ENCODE measurements at regions not wholly inside any gene's neighbourhood (a gene's known extent, or its start where the extent isn't known, plus 50 kb on each side); places are given as distances from the start of the nearest gene placed in this dataset.

GRCh38 chr4:129708784-129709183 is 612.8 kb downstream of the C4orf33 start:
- no peaks in the 10 kb centered on the region for H3K27me3 ChIP-seq (replicated peaks; ENCODE audit: insufficient read depth)
- no peak overlapping the region for H3K4me3 ChIP-seq
- no peaks in the 10 kb centered on the region for H3K4me1 ChIP-seq (ENCODE audit: insufficient read depth)
- DNase-seq: no peak
- H3F3A ChIP-seq (ENCODE audit: insufficient read depth): no peaks in the 10 kb centered on the region
- no peaks in the 10 kb centered on the region for H3K9me3 ChIP-seq (ENCODE audit: low read depth)
- H3K9ac ChIP-seq: no peak overlapping the region
- no peak overlapping the region for H2AFZ ChIP-seq
- H3K79me2 ChIP-seq (ENCODE audit: insufficient read depth): no peaks in the 10 kb centered on the region
- H4K20me1 ChIP-seq (ENCODE audit: insufficient read depth): no peaks in the 10 kb centered on the region
- no peak overlapping the region for H3K27ac ChIP-seq
- H3K4me2 ChIP-seq (ENCODE audit: unreplicated experiment): no peak overlapping the region
- TF ChIP-seq EZH2phosphoT487 (IDR thresholded peaks at IDR 0.05; ENCODE audit: insufficient read depth, low read depth) (no peak), EZH2 (IDR thresholded peaks at IDR 0.05; ENCODE audit: insufficient read depth, poor library complexity, severe bottlenecking) (no peak)
- H3K36me3 ChIP-seq (ENCODE audit: low read depth): no peaks in the 10 kb centered on the region
- no peaks in the 10 kb centered on the region for H3K9me2 ChIP-seq (ENCODE audit: insufficient read depth)
- in situ Hi-C loops (cut with MboI): no loop called here
- WGBS, 2 experiments (ENCODE audit: low coverage in 1 of 2, low lambda C conversion rate in 2 of 2, missing lambda C conversion rate in 2 of 2): 47 to 59% methylated on average over 4 of the region's 4 CpGs

GRCh38 chr4:129738175-129738574 is 642.2 kb downstream of the C4orf33 start:
- H3K79me2 ChIP-seq (ENCODE audit: insufficient read depth): no peaks in the 10 kb centered on the region
- 7% methylated on average over 1 of the region's 1 CpG for WGBS, 2 experiments (ENCODE audit: low coverage in 1 of 2, low lambda C conversion rate in 2 of 2, missing lambda C conversion rate in 2 of 2)
- no peak overlapping the region for H3K27ac ChIP-seq
- H3K4me3 ChIP-seq: no peak overlapping the region
- no peaks in the 10 kb centered on the region for H4K20me1 ChIP-seq (ENCODE audit: insufficient read depth)
- in situ Hi-C loops (cut with MboI): no loop called here
- no peaks in the 10 kb centered on the region for H3K4me1 ChIP-seq (ENCODE audit: insufficient read depth)
- H3K4me2 ChIP-seq (ENCODE audit: unreplicated experiment): no peak overlapping the region
- no peaks in the 10 kb centered on the region for H3K9me3 ChIP-seq (ENCODE audit: low read depth)
- no peaks in the 10 kb centered on the region for H3K27me3 ChIP-seq (replicated peaks; ENCODE audit: insufficient read depth)
- no peak for TF ChIP-seq EZH2phosphoT487 (IDR thresholded peaks at IDR 0.05; ENCODE audit: insufficient read depth, low read depth)
- no peak for TF ChIP-seq EZH2 (IDR thresholded peaks at IDR 0.05; ENCODE audit: insufficient read depth, poor library complexity, severe bottlenecking)
- H3K9me2 ChIP-seq (ENCODE audit: insufficient read depth): no peaks in the 10 kb centered on the region
- no peak for DNase-seq
- H2AFZ ChIP-seq: no peak overlapping the region
- no peak overlapping the region for H3K9ac ChIP-seq
- H3F3A ChIP-seq (ENCODE audit: insufficient read depth): no peaks in the 10 kb centered on the region
- no peaks in the 10 kb centered on the region for H3K36me3 ChIP-seq (ENCODE audit: low read depth)

GRCh38 chr4:129747756-129748155 is 651.8 kb downstream of the C4orf33 start:
- WGBS, 2 experiments (ENCODE audit: low coverage in 1 of 2, low lambda C conversion rate in 2 of 2, missing lambda C conversion rate in 2 of 2): 3 to 13% methylated on average over 2 of the region's 2 CpGs

DNA sequence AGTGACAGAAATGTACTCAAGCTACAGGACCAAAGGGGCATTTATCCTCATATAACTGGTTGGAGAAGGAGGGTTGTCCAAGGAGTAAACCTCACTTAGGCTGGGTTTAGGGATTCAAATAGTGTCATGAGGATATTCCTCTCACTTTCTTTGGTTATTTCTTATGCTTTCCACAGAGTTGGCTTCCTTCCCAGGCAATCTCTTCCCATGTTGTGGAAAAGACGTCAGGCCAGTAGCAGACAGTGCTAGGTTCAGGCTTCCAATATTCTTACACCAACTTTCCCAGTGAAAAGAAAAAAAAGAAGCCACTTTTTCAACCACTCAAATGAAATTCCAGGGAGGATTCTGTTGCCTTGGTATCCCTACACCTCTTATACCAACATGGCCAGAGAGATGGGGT is 653.0 kb downstream of the C4orf33 start:
- Histone ChIP-seq H3K27me3 (replicated peaks; ENCODE audit: insufficient read depth) (no peaks in the 10 kb centered on the region), H3K4me3 (no peak overlapping the region), H3F3A (ENCODE audit: insufficient read depth) (no peaks in the 10 kb centered on the region), H3K9me2 (ENCODE audit: insufficient read depth) (no peaks in the 10 kb centered on the region), H3K27ac (no peak overlapping the region), H3K79me2 (ENCODE audit: insufficient read depth) (no peaks in the 10 kb centered on the region), H3K36me3 (ENCODE audit: low read depth) (no peaks in the 10 kb centered on the region), H3K4me1 (ENCODE audit: insufficient read depth) (no peaks in the 10 kb centered on the region), H3K9me3 (ENCODE audit: low read depth) (no peaks in the 10 kb centered on the region), H3K4me2 (ENCODE audit: unreplicated experiment) (no peak overlapping the region), H3K9ac (no peak overlapping the region), H2AFZ (no peak overlapping the region), H4K20me1 (ENCODE audit: insufficient read depth) (no peaks in the 10 kb centered on the region)
- TF ChIP-seq EZH2phosphoT487 (IDR thresholded peaks at IDR 0.05; ENCODE audit: insufficient read depth, low read depth) (no peak), EZH2 (IDR thresholded peaks at IDR 0.05; ENCODE audit: insufficient read depth, poor library complexity, severe bottlenecking) (no peak)
- DNase-seq: no peak
- in situ Hi-C loops (cut with MboI): no loop called here
- WGBS, 2 experiments (ENCODE audit: low coverage in 1 of 2, low lambda C conversion rate in 2 of 2, missing lambda C conversion rate in 2 of 2): 0 to 7% methylated on average over 1 of the region's 1 CpG

More at GRCh38 chr4:129747756-129748155, 651.8 kb downstream of the C4orf33 start:
- H3K9me2 ChIP-seq (ENCODE audit: insufficient read depth): no peaks in the 10 kb centered on the region
- TF ChIP-seq EZH2phosphoT487 (IDR thresholded peaks at IDR 0.05; ENCODE audit: insufficient read depth, low read depth): no peak
- TF ChIP-seq EZH2 (IDR thresholded peaks at IDR 0.05; ENCODE audit: insufficient read depth, poor library complexity, severe bottlenecking): no peak
- H4K20me1 ChIP-seq (ENCODE audit: insufficient read depth): no peaks in the 10 kb centered on the region
- H3K27ac ChIP-seq: no peak overlapping the region
- H3F3A ChIP-seq (ENCODE audit: insufficient read depth): no peaks in the 10 kb centered on the region
- H2AFZ ChIP-seq: no peak overlapping the region
- H3K27me3 ChIP-seq (replicated peaks; ENCODE audit: insufficient read depth): no peaks in the 10 kb centered on the region
- H3K4me1 ChIP-seq (ENCODE audit: insufficient read depth): no peaks in the 10 kb centered on the region
- no peak overlapping the region for H3K4me3 ChIP-seq
- DNase-seq: no peak
- no peaks in the 10 kb centered on the region for H3K9me3 ChIP-seq (ENCODE audit: low read depth)
- H3K9ac ChIP-seq: no peak overlapping the region
- in situ Hi-C loops (cut with MboI): no loop called here
- no peak overlapping the region for H3K4me2 ChIP-seq (ENCODE audit: unreplicated experiment)
- no peaks in the 10 kb centered on the region for H3K36me3 ChIP-seq (ENCODE audit: low read depth)
- H3K79me2 ChIP-seq (ENCODE audit: insufficient read depth): no peaks in the 10 kb centered on the region

GRCh38 chr4:129751646-129752045 is 655.7 kb downstream of the C4orf33 start:
- no peak overlapping the region for H3K4me2 ChIP-seq (ENCODE audit: unreplicated experiment)
- no peak overlapping the region for H3K27ac ChIP-seq
- WGBS, 2 experiments (ENCODE audit: low coverage in 1 of 2, low lambda C conversion rate in 2 of 2, missing lambda C conversion rate in 2 of 2): 4 to 9% methylated on average over 2 of the region's 2 CpGs
- no peaks in the 10 kb centered on the region for H3K36me3 ChIP-seq (ENCODE audit: low read depth)
- no peak for DNase-seq
- no peaks in the 10 kb centered on the region for H3K79me2 ChIP-seq (ENCODE audit: insufficient read depth)
- no peak overlapping the region for H3K9ac ChIP-seq
- H3F3A ChIP-seq (ENCODE audit: insufficient read depth): no peaks in the 10 kb centered on the region
- no peaks in the 10 kb centered on the region for H4K20me1 ChIP-seq (ENCODE audit: insufficient read depth)
- H3K27me3 ChIP-seq (replicated peaks; ENCODE audit: insufficient read depth): no peaks in the 10 kb centered on the region
- no peak overlapping the region for H3K4me3 ChIP-seq
- no peaks in the 10 kb centered on the region for H3K4me1 ChIP-seq (ENCODE audit: insufficient read depth)
- TF ChIP-seq EZH2phosphoT487 (IDR thresholded peaks at IDR 0.05; ENCODE audit: insufficient read depth, low read depth) (no peak), EZH2 (IDR thresholded peaks at IDR 0.05; ENCODE audit: insufficient read depth, poor library complexity, severe bottlenecking) (no peak)
- no peaks in the 10 kb centered on the region for H3K9me3 ChIP-seq (ENCODE audit: low read depth)
- in situ Hi-C loops (cut with MboI): no loop called here
- H3K9me2 ChIP-seq (ENCODE audit: insufficient read depth): no peaks in the 10 kb centered on the region
- no peak overlapping the region for H2AFZ ChIP-seq

Measured in GM23248 (cell line).